HG02970 (cell line): ENCODE measurements at regions not wholly inside any gene's neighbourhood (a gene's known extent, or its start where the extent isn't known, plus 50 kb on each side); places are given as distances from the start of the nearest gene placed in this dataset.

ENCODE experiments used
- ATAC-seq: cut with Tn5 transposase; IDR thresholded peaks from one replicate; pipeline ENCODE4 v1.9.1; 2021; ENCODE audit warnings: mild to moderate bottlenecking, moderate library complexity, moderate number of reproducible peaks; ENCODE audit not compliant: unreplicated experiment, low FRiP score

- ATAC-seq: no peak
These were observed 426.4 kb upstream of the RGMA start for GRCh38 chr15:93515256-93516051.

- no peak for ATAC-seq
These were observed 417.6 kb upstream of the RGMA start for GRCh38 chr15:93506646-93507045.

- ATAC-seq: no peak
These were observed 416.5 kb upstream of the RGMA start for GRCh38 chr15:93505506-93505905.

GRCh38 chr15:93501946-93502345 is 412.9 kb upstream of the RGMA start:
- ATAC-seq: no peak

- no peak for ATAC-seq
These were observed 411.1 kb upstream of the RGMA start for GRCh38 chr15:93500155-93500554.

DNA sequence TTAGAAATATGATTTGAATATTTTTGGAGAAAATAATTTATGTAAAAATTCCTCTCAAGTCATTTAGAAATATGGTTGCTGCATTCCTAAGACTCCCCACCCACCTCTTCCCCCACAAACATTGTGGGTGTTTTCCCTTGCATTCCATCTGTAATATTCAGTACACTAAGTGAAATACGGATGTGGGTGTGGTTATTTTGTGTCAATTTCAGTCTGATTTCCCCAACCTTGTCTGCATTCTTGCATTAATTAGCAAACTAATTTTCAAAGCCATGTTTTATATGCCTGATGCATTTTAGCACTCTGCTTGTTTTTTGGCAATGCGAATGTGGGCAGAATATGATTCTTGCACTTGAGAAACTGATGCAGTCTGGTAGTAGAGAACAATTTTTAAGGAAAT is 408.3 kb upstream of the RGMA start:
- ATAC-seq: no peak

DNA sequence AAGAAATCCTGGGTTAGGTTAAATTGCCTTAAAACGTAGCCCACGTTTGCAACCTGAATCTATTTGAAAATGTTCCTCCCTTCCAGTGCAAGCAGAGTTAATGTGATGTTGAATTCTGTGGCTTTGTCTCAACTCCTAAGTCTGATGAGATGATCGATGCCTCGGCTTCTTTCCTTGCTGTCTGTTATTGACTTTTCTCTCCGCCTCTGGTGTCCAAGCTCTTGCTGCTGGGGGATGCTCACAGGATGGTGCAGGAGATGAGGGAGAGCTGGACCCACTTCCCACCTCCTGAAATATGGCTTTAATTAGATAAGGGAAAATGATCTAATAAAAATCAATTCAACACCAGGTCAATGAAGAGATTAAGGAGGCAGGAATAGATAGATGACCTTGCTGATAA is 407.9 kb upstream of the RGMA start:
- ATAC-seq: no peak

DNA sequence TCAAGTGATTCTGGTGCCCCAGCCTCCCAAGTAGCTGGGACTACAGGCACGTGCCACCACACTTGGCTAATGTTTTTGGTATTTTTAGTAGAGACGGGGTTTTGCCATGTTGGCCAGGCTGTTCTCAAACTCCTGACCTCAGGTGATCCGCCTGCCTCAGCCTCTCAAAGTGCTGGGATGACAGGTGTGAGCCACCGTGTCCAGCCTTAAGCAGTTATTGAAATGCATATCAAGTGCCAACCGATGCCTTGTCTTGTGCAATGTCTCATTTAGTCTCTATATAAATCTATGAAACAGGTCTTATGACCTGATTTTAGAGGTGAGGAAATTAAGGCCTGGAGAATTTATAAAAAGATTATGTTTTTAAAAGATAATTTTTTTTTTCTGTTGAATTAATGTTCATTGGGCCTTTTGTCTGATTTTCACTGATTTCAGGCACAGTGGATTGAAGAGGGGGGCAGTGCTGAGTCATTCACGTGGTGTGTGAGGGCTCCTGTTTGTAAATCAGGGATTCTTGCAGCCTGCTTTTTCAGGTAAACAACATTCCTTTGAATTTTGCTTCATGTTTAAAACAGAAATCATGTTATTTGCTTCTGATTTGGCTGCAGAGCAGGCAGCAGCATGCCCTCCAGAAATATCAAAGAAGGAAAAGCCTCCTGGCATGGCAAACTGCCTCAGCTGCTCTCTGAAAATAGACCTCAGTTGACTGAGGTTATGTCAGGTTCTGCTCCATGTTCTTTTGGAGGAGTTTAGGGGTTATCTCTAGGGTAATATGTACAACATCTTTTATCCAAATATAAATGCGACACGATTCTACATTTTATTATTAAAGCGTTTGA is 407.0 kb upstream of the RGMA start:
- ATAC-seq: no peak

GRCh38 chr15:93493172-93493571 is 404.2 kb upstream of the RGMA start:
- no peak for ATAC-seq

GRCh38 chr15:93491291-93491690 is 402.3 kb upstream of the RGMA start:
- no peak for ATAC-seq

GRCh38 chr15:93488296-93488713 is 399.3 kb upstream of the RGMA start:
- ATAC-seq: no peak

DNA sequence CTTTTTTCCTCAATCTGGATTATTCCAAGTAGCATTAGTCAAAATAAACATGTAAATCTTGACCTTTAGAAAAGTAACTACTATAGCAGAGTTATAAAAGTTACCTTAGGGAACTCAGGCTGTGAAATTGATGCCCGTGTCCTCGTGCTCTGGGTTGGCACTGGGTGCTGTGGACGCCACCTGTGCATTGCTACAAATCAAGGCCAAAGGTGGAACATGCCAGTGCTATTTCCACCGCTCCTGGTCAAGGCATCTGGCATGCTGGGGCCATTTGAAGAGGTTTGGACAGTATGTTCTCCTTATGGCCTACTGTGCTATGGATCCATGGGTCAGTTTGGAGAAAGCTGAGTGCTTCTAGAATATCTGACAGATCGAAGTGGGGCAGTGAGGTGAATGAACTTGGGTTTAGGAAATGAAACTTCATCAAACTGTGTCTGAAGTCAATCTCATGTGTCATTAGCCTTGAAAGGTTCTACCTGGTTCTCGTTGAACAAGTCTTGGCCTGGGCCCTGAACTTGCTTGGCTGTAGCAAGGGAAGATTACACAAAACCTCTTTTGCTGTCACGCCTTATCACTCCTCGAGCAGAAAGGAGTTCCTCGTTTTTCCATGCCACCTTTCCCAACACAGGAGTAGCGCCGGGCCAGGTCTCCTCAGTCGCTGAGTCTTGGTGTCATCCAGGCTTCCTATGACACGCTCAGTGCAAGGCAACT is 397.6 kb upstream of the RGMA start:
- ATAC-seq: no peak

DNA sequence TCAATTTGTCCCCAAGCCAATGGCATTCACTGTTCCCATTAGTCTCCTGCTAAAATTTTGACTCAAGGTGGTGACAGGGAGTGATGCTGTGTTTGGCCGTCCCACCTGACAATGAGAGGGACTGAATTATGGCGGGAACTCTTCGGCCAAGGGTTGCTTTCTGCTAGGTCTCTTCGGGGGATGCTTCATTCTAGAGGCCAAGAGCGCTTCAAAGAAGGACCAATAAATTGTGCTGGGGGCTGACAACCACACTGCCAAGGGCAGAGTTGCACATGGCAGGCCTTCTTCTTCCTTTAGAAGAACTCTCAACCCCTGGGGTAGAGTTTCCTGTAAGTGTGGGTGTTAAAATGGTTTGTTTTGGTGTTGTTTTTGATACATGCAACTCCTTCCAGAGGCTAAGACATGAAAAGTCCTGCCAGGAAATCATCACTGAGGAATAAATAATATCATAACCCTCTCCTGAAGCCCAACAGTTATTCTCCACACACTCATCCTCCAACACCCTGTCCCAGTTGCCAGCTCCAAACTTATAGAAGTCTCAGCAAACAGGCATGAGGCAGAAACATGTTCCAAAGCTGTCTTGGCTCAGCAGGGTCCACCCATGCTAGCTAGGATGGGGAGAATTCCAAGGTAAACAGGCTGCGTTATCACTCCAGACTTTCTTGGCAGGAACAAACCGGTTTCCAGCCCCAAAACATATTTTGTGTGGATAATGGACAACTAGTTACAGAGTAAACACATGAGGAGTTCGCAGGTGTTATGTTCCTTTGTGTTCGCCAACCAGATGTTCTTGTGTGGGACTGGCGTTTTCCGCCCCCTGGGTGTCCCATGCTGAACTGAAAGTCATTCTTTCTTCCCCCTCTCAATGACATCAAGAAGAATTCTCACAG is 396.7 kb upstream of the RGMA start:
- no peak for ATAC-seq

- no peak for ATAC-seq
These were observed 394.9 kb upstream of the RGMA start for GRCh38 chr15:93483923-93484322.

GRCh38 chr15:93482731-93483130 is 393.7 kb upstream of the RGMA start:
- ATAC-seq: no peak

DNA sequence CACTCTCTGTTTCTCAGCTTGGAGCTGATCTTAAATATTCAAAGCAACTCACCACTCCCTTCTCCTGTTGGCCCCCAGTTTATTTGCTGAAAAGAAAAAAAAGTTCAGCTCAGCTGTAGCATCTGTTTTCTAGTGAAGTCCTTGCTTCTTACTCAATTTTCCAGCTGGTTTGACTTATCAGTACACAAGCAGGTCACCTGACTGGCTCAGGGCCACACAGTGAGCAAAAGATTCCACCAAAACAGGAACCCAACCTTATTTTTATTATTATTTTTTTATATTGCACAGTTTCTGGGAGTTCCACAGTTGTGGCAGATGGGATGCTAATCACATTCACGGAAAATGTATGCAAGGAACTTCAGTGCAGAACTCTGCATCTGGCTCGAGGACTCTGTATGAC is 390.7 kb upstream of the RGMA start:
- ATAC-seq: no peak

DNA sequence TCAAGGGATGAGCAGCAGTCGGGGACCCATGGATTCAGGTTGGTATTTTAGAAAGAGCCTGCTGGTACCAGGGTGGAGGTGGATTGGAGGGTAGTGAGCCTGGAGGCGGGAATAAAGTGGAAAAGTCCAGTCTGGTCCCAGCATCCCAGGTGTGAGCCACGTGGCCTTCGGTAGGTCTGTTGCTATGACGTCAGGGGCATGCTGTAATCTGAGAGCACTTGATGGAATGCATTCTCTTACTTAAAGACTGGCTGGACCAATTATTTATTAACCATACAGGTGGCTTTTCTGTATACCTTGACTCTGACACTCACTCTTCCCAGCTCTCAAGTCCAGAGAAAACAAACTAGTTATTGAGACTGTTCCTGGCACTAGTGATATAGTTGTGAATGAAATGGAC is 389.9 kb upstream of the RGMA start:
- no peak for ATAC-seq

DNA sequence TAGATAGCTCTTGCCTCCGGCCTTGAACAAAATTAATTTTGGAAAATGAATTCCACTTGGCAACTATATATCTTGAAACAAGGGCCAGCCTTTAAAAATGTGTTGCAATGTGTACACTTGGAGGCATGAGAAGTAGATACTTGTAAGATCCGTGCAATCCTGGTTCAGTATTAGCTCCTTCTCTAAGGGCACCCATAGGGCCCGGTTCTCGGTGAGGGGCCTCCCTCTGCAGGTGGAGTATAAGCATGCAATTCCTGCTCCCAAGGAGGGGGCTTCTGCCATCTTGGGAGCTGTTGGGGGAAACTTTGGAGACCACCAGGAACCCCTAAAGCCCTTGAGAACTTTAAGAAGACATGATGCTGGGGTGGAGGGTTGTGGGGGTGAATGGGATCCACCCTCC is 388.7 kb upstream of the RGMA start:
- no peak for ATAC-seq

GRCh38 chr15:93477188-93477587 is 388.2 kb upstream of the RGMA start:
- no peak for ATAC-seq

DNA sequence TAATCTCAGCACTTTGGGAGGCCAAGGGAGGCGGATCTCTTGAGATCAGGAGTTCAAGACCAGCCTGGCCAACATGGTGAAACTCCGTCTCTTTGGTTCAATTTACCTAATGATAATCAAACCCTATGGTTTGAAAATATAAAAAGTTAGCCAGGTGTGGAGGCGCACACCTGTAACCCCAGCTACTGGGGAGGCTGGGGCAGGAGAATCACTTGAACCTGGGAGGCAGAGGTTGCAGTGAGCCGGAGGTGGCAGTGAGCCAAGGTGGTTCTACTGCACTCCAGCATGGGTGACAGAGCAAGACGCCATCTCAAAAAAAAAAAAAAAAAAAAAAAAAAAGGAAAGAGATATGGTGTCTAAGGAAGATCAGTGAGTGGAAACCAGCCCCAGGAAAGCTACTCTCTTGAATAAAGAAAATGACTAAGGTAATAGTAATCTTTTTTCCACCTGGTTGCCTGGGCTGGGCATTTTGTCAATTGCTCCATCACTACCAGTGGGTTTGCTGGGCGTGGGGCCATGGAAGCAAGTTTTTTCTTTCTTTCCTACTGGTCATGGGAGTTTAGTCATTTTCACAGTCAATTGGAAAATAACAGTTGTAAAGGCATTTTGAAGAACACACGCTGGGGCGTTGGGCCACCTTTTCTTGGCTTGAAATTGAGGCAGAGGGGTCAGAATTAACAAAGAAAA is 387.6 kb upstream of the RGMA start:
- no peak for ATAC-seq
